HK-2 (cell line): ENCODE measurements at regions not wholly inside any gene's neighbourhood (a gene's known extent, or its start where the extent isn't known, plus 50 kb on each side); places are given as distances from the start of the nearest gene placed in this dataset.
"Not testable (repeated sequence)": the region's sequence is repeated elsewhere in the genome, so short reads cannot be mapped to it uniquely, and the experiment has no call there.

Experiments used
- DNase-seq: peaks from one replicate; pipeline ENCODE4 v3.0.0-alpha.2; 2018; ENCODE audit not compliant: unreplicated experiment

DNA sequence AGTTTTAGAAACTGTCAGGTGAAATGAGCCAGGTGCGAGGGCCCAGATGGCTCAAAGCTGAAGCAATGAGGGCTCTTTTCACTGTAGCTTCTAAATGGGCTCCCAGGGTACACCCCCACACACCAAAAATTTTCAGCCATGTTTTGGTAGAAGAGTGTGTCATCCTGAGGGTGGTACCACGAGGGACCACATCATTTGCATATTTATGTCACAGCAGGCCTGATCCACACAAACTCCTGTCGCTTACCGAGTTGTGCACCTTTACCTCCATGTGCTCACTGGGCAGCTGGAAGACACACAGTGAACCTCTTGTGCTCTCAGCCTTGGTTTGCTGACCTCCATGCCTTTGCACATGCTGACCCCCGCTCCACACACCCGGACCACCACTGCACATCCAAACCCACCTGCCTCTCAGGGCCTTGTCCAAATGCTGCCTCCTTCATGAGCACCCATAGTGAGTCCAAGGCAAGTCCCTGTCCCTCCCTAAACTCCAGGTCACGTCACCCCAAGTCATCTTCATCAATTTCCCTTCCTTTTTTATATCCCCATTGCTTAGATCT, 352.2 kb downstream of the BCL2L11 start:
- DNase-seq: not testable (repeated sequence)

GRCh38 chr2:111473522-111473921, 352.8 kb downstream of the BCL2L11 start:
- not testable (repeated sequence) for DNase-seq

- DNase-seq: not testable (repeated sequence)
Measured at GRCh38 chr2:111474198-111474705, 353.5 kb downstream of the BCL2L11 start.

GRCh38 chr2:111478335-111478734, 357.6 kb downstream of the BCL2L11 start:
- not testable (repeated sequence) for DNase-seq

- not testable (repeated sequence) for DNase-seq
Measured at GRCh38 chr2:111478871-111479318, 358.2 kb downstream of the BCL2L11 start.

DNA sequence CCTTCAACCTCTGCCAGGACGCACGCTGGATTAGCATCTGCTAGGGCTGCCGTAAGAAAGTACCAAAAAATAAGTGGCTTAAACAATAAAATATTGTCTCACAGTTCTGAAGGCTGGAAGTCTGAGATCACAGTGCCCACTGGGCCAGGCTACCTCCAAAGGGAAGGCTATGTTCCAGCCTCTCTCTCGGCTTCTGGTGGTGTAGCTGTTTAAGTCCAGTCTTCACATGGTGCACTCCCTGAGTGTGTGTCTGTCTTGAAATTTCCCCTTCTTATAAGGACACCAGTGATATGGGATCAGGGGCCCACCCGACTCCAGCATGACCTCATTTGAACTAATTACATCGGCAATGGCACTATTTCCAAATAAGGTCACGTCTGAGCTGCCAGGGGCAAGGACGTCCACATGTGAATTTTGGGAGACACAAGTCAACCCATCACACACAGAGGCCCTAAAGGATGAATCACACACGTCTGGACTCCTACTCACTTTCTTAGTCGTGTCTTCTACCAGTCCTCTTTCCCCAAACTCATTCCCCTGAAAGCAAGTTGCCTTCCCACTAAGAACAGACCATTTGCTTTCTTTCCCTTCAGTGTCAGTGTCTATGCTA, 359.4 kb downstream of the BCL2L11 start:
- not testable (repeated sequence) for DNase-seq

GRCh38 chr2:111480633-111481032, 359.9 kb downstream of the BCL2L11 start:
- not testable (repeated sequence) for DNase-seq

GRCh38 chr2:111481219-111481618, 360.5 kb downstream of the BCL2L11 start:
- DNase-seq: not testable (repeated sequence)

DNA sequence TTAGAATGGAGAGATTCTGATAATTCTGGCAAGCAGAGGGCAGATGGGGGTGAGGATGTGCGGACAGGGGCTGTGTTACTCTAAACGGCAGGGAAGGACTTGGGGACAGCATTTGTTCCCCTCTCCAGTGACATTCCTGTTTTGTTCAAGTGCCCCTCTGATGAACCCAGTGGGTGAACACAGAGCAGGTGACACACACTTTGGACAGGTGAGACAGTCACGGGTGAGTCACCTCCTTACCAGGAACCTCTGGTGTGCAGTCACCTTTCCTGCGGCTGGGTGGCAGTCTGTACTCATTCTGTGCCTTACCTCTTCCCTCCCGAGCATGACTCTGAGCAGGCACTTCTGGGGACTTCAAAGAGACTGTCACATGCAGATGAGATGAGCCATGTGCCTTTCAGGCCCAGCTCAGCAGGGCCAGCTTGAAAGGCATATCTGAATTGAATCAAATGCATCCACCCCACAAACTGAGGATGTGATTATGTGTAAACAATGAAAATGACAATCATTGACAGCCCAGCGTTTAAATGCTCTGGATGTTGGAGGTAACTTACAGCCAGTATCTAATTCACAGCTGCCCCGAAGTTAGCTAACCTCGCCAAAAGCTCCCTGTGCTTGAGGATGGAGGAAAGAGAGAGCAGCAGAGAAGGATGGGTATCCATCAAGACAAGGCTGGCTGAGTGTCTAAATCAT, 362.4 kb downstream of the BCL2L11 start:
- not testable (repeated sequence) for DNase-seq

GRCh38 chr2:111484097-111484496, 363.4 kb downstream of the BCL2L11 start:
- not testable (repeated sequence) for DNase-seq

GRCh38 chr2:111485895-111486294, 365.2 kb downstream of the BCL2L11 start:
- not testable (repeated sequence) for DNase-seq

- not testable (repeated sequence) for DNase-seq
Measured at GRCh38 chr2:111488451-111488850, 367.7 kb downstream of the BCL2L11 start.

DNA sequence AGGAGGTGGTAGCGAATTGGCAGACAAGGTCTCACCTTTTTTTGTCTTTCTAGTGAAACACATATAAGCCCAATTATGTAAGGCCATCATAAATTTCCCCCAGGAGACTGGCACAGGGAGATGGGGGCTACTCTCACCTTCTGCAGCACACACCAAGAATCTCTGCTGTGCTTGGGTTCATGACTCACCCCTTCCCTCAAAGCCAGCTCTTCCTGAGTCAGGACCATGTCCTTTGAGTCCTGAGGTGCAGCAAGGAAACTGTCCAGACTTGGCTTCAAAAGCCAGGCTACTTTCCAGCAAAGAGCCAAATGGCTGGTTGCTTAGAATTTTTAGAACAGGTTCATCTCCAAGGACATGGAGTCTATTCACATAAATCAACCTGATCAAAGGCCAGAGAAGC, 368.7 kb downstream of the BCL2L11 start:
- DNase-seq: not testable (repeated sequence)

DNA sequence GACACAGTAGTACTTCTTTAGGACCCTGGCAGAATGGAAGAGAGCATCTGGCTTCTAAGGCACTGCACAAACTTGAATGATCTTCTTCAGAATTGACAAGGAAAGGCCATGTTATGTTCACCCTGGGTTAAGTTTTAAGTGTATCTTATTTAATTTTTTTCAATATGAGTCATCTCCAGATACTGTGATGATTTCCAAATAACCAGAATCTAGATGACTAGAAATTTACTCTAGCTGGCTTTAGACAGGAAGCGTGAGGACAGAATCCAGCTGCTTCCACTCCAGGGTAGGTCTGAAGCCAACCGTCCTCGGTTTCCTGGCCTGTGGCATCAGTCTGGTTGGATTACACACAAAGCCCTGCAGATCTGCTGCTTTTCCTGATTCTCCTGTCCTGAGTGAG, 370.5 kb downstream of the BCL2L11 start:
- not testable (repeated sequence) for DNase-seq

DNA sequence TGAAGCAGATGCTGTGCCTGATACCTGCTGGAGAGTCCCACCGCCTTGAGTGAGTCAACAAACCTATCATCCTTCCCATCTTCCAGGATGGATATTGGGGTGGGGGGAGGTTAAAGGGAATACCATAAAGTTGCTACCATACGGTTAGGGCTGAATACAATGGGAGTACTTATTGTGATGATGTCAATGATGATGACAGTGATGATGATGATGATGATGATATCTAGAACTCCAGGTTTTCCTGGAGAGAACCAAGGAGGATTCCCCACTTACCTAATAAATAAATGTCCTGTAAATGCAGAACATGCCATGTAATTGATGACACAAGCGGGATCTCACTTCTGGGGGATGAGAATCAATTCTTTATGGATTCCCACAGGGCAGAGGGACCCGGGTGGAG, 370.9 kb downstream of the BCL2L11 start:
- not testable (repeated sequence) for DNase-seq

GRCh38 chr2:111492995-111493719, 372.4 kb downstream of the BCL2L11 start:
- not testable (repeated sequence) for DNase-seq

GRCh38 chr2:111493720-111494078, 373.0 kb downstream of the BCL2L11 start:
- peak; percentile 27 for DNase-seq

DNA sequence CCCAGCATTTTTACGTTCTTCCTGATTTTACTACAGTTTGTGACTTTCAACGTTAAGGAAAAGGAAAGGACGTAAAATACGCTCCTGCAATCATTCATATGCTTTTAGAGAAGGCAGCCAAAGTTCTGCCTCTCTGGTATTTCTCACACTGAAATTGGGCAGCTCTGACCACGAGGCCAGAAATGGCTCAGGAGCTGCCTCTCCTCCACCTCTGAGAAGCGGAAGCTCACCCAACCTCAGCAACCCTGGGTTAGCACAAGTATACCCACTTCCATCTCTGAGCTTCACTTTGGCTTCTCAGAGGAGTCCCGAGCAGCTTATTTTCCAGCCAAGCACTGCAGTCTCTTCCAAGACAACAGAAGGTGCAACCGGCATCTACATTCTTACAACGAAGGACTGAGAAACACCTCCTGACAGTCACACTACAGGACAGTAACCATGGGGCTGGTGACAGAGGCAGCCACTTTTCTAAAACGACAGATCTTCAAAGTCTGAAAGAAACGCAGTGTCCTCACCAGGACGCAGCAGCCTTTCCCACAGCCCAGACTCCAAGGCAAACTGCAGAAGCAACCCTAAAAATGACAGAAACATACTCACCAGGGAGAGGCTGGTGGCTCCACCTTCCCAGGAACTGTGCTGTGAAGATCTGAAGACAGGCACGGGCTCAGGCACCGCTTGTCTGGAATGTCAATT, 373.7 kb downstream of the BCL2L11 start:
- DNase-seq: not testable (repeated sequence)

DNA sequence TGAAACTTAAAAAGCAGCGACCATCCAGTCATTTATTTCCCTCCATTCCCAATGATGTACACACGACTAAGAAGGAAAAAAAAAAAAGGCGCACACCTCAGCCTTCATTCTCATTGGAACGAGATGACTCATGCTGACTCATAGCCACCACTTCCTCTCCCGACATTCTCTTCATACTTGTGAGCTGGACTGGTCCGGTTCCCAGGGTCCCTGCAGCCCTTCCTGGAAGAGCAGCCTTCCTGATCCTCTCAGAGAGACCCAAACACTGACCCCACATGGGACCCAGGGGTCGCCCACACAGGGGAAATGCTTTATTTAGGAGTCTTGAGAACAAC, 374.2 kb downstream of the BCL2L11 start:
- DNase-seq: not testable (repeated sequence)

DNA sequence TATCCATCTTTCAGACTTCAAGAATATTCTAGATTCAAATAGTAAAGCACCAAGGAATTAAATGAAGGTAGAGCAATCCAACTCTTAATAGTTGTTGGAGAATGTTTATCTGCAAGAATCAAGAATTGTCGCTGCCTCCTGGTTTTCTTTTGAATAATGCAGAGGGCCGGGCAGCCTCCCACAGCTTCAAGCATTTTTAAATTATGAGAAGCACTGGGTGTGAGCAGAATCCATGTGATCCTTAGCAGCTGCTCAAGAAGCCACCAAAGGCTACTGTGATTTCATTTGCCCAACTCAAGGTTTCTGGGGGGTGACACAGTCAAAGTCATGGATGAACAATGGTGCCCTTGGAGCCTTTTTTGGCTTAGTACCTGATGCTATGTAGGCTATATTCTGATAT, 374.9 kb downstream of the BCL2L11 start:
- DNase-seq: not testable (repeated sequence)

- not testable (repeated sequence) for DNase-seq
Measured at GRCh38 chr2:111496176-111496575, 375.5 kb downstream of the BCL2L11 start.

DNA sequence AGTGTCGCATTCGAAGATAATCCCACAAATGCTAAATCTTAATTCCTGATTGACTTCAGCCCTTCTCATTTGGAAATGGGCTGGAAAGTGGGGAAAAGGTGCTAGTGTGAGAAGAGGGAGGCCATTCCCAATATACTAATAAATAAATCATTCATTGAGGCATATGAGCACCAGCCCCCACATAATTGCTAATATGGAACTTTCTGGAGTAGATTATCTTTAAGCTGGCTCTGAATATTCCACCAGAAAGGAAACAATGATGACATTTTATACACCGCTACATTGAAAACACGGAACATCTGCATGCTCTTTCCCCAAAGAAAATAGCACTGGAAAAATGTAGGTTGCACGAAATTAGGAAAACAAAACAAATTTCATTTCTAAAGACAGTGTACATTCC, 376.1 kb downstream of the BCL2L11 start:
- not testable (repeated sequence) for DNase-seq
